ENCODE measurements at regions not wholly inside any gene's neighbourhood (a gene's known extent, or its start where the extent isn't known, plus 50 kb on each side); places are given as distances from the start of the nearest gene placed in this dataset.

GRCh38 chr4:3672465-3672831, 93.7 kb upstream of the ADRA2C start:
- H3K36me3 Mint-ChIP-seq (ENCODE audit: insufficient read depth): no peaks in the 10 kb centered on the region
- no peak overlapping the region for H3K4me3 Mint-ChIP-seq (ENCODE audit: low read depth)
- no peak overlapping the region for H3K27ac Mint-ChIP-seq
- no peak for DNase-seq (ENCODE audit: low spot score, unreplicated experiment)
- H3K4me1 Mint-ChIP-seq (ENCODE audit: low read depth): peaks cover 10% of the 10 kb centered on the region
- TF ChIP-seq CTCF (IDR thresholded peaks at IDR 0.05; ENCODE audit: unreplicated experiment): no peak
- H3K9me3 Mint-ChIP-seq (ENCODE audit: low read depth): peaks cover under 1% of the 10 kb centered on the region
- H3K27me3 Mint-ChIP-seq: peaks cover 25% of the 10 kb centered on the region

- H3K9me3 Mint-ChIP-seq (ENCODE audit: low read depth): peaks cover 5% of the 10 kb centered on the region
- no peaks in the 10 kb centered on the region for H3K36me3 Mint-ChIP-seq (ENCODE audit: insufficient read depth)
- H3K4me3 Mint-ChIP-seq (ENCODE audit: low read depth): no peak overlapping the region
- H3K27me3 Mint-ChIP-seq: peaks cover 25% of the 10 kb centered on the region
- no peak for TF ChIP-seq CTCF (IDR thresholded peaks at IDR 0.05; ENCODE audit: unreplicated experiment)
- H3K4me1 Mint-ChIP-seq (ENCODE audit: low read depth): peaks cover 10% of the 10 kb centered on the region
- no peak for DNase-seq (ENCODE audit: low spot score, unreplicated experiment)
- H3K27ac Mint-ChIP-seq: no peak overlapping the region
Measured at GRCh38 chr4:3671571-3672464, 94.4 kb upstream of the ADRA2C start.

GRCh38 chr4:3670521-3671519, 95.4 kb upstream of the ADRA2C start:
- H3K27ac Mint-ChIP-seq: no peak overlapping the region
- H3K9me3 Mint-ChIP-seq (ENCODE audit: low read depth): peaks cover 5% of the 10 kb centered on the region
- TF ChIP-seq CTCF (IDR thresholded peaks at IDR 0.05; ENCODE audit: unreplicated experiment): no peak
- H3K4me3 Mint-ChIP-seq (ENCODE audit: low read depth): no peak overlapping the region
- H3K4me1 Mint-ChIP-seq (ENCODE audit: low read depth): peaks cover 9% of the 10 kb centered on the region
- DNase-seq (ENCODE audit: low spot score, unreplicated experiment): no peak
- H3K27me3 Mint-ChIP-seq: peaks cover 18% of the 10 kb centered on the region
- no peaks in the 10 kb centered on the region for H3K36me3 Mint-ChIP-seq (ENCODE audit: insufficient read depth)

GRCh38 chr4:3669553-3669949, 96.6 kb upstream of the ADRA2C start:
- H3K36me3 Mint-ChIP-seq (ENCODE audit: insufficient read depth): no peaks in the 10 kb centered on the region
- H3K27me3 Mint-ChIP-seq: peaks cover 25% of the 10 kb centered on the region
- TF ChIP-seq CTCF (IDR thresholded peaks at IDR 0.05; ENCODE audit: unreplicated experiment): no peak
- peaks cover 9% of the 10 kb centered on the region for H3K4me1 Mint-ChIP-seq (ENCODE audit: low read depth)
- H3K27ac Mint-ChIP-seq: no peak overlapping the region
- peaks cover 5% of the 10 kb centered on the region for H3K9me3 Mint-ChIP-seq (ENCODE audit: low read depth)
- no peak for DNase-seq (ENCODE audit: low spot score, unreplicated experiment)
- H3K4me3 Mint-ChIP-seq (ENCODE audit: low read depth): no peak overlapping the region

Measured in progenitor cell of endocrine pancreas (in vitro differentiated cells).